Peyer's patch (tissue), 4 donors: ENCODE measurements at regions not wholly inside any gene's neighbourhood (a gene's known extent, or its start where the extent isn't known, plus 50 kb on each side); places are given as distances from the start of the nearest gene placed in this dataset.

Experiments
- POLR2A ChIP-seq, 2 donors: fragments of 450-650 bp; IDR thresholded peaks; one replicate each; pipeline ENCODE4 v1.5.1; 2017; ENCODE audit warnings: antibody characterized with exemption in 2 of 2, mild to moderate bottlenecking in 2 of 2, moderate library complexity in 2 of 2
- TF ChIP-seq, protein P1 (sequence below), 6 experiments: fragments of 450-650 bp in 4 of 6; fragments of 200-600 bp in 2 of 6; sonication (generic) in 1 of 6; IDR thresholded peaks; one replicate each; pipeline ENCODE4 v1.5.1; 2017 to 2019; ENCODE audit warnings: antibody characterized with exemption in 6 of 6, mild to moderate bottlenecking in 3 of 6, moderate library complexity in 1 of 6

GRCh38 chr7:149654588-149654987, 118.8 kb downstream of the ZNF467 start:
- TF ChIP-seq, protein P1, sequence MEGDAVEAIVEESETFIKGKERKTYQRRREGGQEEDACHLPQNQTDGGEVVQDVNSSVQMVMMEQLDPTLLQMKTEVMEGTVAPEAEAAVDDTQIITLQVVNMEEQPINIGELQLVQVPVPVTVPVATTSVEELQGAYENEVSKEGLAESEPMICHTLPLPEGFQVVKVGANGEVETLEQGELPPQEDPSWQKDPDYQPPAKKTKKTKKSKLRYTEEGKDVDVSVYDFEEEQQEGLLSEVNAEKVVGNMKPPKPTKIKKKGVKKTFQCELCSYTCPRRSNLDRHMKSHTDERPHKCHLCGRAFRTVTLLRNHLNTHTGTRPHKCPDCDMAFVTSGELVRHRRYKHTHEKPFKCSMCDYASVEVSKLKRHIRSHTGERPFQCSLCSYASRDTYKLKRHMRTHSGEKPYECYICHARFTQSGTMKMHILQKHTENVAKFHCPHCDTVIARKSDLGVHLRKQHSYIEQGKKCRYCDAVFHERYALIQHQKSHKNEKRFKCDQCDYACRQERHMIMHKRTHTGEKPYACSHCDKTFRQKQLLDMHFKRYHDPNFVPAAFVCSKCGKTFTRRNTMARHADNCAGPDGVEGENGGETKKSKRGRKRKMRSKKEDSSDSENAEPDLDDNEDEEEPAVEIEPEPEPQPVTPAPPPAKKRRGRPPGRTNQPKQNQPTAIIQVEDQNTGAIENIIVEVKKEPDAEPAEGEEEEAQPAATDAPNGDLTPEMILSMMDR (IDR thresholded peaks at IDR 0.05), result no peak
- no peak for TF ChIP-seq POLR2A (IDR thresholded peaks at IDR 0.05)
